HG03378 (cell line): ENCODE measurements at regions not wholly inside any gene's neighbourhood (a gene's known extent, or its start where the extent isn't known, plus 50 kb on each side); places are given as distances from the start of the nearest gene placed in this dataset.

Experiments
- ATAC-seq: cut with Tn5 transposase; IDR thresholded peaks from one replicate; pipeline ENCODE4 v1.9.1; 2021; ENCODE audit warnings: mild to moderate bottlenecking, moderate library complexity; ENCODE audit not compliant: unreplicated experiment

- ATAC-seq: no peak
Measured at GRCh38 chr9:99391937-99392594, 170.0 kb downstream of the SEC61B start.

GRCh38 chr9:99392986-99393385 is 170.9 kb downstream of the SEC61B start:
- ATAC-seq: no peak

- ATAC-seq: no peak
Measured at GRCh38 chr9:99393993-99394392, 171.9 kb downstream of the SEC61B start.

GRCh38 chr9:99398241-99398640 is 176.2 kb downstream of the SEC61B start:
- ATAC-seq: no peak

GRCh38 chr9:99399474-99399873 is 177.4 kb downstream of the SEC61B start:
- no peak for ATAC-seq

- no peak for ATAC-seq
Measured at GRCh38 chr9:99400184-99400731, 178.2 kb downstream of the SEC61B start.

- ATAC-seq: no peak
Measured at GRCh38 chr9:99401680-99402504, 179.8 kb downstream of the SEC61B start.

- no peak for ATAC-seq
Measured at GRCh38 chr9:99403371-99403770, 181.3 kb downstream of the SEC61B start.

- no peak for ATAC-seq
Measured at GRCh38 chr9:99405359-99405758, 183.3 kb downstream of the SEC61B start.

GRCh38 chr9:99406939-99407338 is 184.9 kb downstream of the SEC61B start:
- no peak for ATAC-seq

- no peak for ATAC-seq
Measured at GRCh38 chr9:99411068-99411467, 189.0 kb downstream of the SEC61B start.

- ATAC-seq: no peak
Measured at GRCh38 chr9:99411479-99412115, 189.5 kb downstream of the SEC61B start.

GRCh38 chr9:99412606-99413005 is 190.5 kb downstream of the SEC61B start:
- no peak for ATAC-seq

- ATAC-seq: no peak
Measured at GRCh38 chr9:99414321-99414720, 192.2 kb downstream of the SEC61B start.

- ATAC-seq: no peak
Measured at GRCh38 chr9:99415606-99416005, 193.5 kb downstream of the SEC61B start.

- ATAC-seq: peak; percentile 83
Measured at GRCh38 chr9:99416007-99416406, 193.9 kb downstream of the SEC61B start.

GRCh38 chr9:99419070-99419469 is 197.0 kb downstream of the SEC61B start:
- ATAC-seq: no peak

GRCh38 chr9:99421369-99421768 is 199.3 kb downstream of the SEC61B start:
- no peak for ATAC-seq

GRCh38 chr9:99425124-99425523 is 203.0 kb downstream of the SEC61B start:
- ATAC-seq: no peak

GRCh38 chr9:99425923-99426842 is 204.1 kb downstream of the SEC61B start:
- no peak for ATAC-seq

GRCh38 chr9:99427260-99427659 is 205.2 kb downstream of the SEC61B start:
- no peak for ATAC-seq
